Fibroblast of pulmonary artery (primary cell): ENCODE measurements at regions not wholly inside any gene's neighbourhood (a gene's known extent, or its start where the extent isn't known, plus 50 kb on each side); places are given as distances from the start of the nearest gene placed in this dataset.
"Not testable (repeated sequence)": the region's sequence is repeated elsewhere in the genome, so short reads cannot be mapped to it uniquely, and the experiment has no call there.

Experiments
- DNase-seq: peaks from one replicate; pipeline ENCODE4 v3.0.0-alpha.2; 2010; ENCODE audit warnings: low read depth
- H3K4me3 ChIP-seq: replicated peaks from 2 replicates; pipeline ENCODE4 v1.5.1; 2011; ENCODE audit warnings: low read depth, mild to moderate bottlenecking, control low read depth, low read length, moderate library complexity
- TF ChIP-seq, protein P1 (sequence below): IDR thresholded peaks from 2 replicates; pipeline ENCODE4 v1.5.1; 2011; ENCODE audit warnings: mild to moderate bottlenecking, control low read depth, low read length, inconsistent platforms; ENCODE audit errors: missing control alignments

DNA sequence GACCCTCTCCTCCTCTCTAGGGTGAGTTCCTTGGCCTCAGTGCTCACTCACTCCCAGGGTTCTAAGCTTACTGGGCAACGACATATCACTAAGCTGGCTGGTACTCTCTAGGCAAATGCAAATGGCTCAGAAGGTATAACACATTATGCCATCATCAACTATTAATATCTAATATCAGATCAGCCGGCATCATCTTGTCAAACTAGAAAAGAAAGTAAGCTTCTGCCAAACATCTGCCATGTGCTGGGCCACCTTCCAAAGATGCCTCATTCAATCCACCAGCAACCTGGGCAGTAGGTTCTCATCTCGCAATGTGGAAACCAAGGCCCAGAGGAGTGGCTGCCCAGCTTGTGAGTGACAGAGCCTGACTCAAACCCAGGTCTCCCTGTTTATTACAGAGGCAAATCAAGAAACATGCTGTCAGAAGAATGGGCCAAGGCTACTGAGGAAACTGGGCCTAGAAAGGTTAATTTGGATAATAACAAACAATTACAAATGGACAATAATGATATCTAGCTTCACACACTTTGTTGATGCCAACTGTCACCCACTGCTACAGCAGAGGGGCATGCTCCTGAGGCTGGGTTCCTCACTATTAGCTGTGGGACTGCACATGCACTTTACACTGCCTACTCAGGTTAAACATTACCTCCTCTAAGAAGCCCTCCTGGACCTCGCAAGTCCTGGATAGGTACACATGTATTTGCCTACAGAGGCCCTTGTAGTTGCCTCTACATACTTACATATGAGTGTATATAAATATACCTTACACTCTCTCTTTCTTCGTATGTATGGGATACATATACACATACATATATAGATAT is 183.3 kb upstream of the JUN start:
- no peak overlapping the region for H3K4me3 ChIP-seq
- DNase-seq, result no peak
- TF ChIP-seq, protein P1, sequence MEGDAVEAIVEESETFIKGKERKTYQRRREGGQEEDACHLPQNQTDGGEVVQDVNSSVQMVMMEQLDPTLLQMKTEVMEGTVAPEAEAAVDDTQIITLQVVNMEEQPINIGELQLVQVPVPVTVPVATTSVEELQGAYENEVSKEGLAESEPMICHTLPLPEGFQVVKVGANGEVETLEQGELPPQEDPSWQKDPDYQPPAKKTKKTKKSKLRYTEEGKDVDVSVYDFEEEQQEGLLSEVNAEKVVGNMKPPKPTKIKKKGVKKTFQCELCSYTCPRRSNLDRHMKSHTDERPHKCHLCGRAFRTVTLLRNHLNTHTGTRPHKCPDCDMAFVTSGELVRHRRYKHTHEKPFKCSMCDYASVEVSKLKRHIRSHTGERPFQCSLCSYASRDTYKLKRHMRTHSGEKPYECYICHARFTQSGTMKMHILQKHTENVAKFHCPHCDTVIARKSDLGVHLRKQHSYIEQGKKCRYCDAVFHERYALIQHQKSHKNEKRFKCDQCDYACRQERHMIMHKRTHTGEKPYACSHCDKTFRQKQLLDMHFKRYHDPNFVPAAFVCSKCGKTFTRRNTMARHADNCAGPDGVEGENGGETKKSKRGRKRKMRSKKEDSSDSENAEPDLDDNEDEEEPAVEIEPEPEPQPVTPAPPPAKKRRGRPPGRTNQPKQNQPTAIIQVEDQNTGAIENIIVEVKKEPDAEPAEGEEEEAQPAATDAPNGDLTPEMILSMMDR, result no peak

DNA sequence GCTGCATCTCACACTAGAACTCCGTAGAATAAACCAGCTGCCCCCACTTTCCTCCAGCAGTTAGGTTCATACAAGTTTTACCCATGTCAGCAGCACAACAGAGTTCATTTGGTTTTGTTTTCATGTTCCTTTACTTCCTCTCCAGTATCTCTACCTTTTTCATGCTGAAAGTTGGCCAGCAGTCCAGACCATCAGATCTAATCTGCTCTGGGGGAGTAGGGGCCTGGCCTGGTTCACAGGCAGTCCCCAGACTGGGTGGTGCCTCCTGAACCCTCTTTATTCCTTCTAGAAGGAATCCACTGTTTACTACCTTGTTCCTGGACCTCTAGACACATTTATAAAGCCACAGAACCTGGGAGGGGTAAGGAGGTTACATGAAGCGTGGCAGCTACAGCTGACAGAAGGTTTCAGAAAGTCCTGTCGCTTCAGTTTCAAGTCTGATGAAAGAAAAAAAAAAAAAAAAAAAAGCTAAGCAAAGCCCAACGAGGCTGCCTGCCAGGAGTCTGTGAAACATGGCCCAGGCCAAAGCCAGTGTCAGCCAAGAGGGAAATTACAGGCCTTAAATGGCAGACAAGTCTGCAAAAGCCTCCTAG is 184.6 kb upstream of the JUN start:
- H3K4me3 ChIP-seq, result no peak overlapping the region
- TF ChIP-seq, protein P1, result no peak
- DNase-seq, result peak; percentile 85

- not testable (repeated sequence) for DNase-seq, H3K4me3 ChIP-seq
Observed at GRCh38 chr1:58969176-58969575, 185.3 kb upstream of the JUN start.

GRCh38 chr1:58971629-58972140 is 187.8 kb upstream of the JUN start:
- no peak overlapping the region for H3K4me3 ChIP-seq
- DNase-seq, result peak; percentile 47
- TF ChIP-seq, protein P1, result no peak

- TF ChIP-seq, protein P1, result no peak
- peak; percentile 77 for DNase-seq
- no peak overlapping the region for H3K4me3 ChIP-seq
Observed at GRCh38 chr1:58975888-58976287, 192.0 kb upstream of the JUN start.

GRCh38 chr1:58976294-58976693 is 192.4 kb upstream of the JUN start:
- H3K4me3 ChIP-seq, result no peak overlapping the region
- DNase-seq, result no peak
- TF ChIP-seq, protein P1, result no peak

- no peak for DNase-seq
- TF ChIP-seq, protein P1, result no peak
- H3K4me3 ChIP-seq, result no peak overlapping the region
Observed at GRCh38 chr1:58977598-58977997, 193.8 kb upstream of the JUN start.
